MM.1S (cell line): ENCODE measurements at regions not wholly inside any gene's neighbourhood (a gene's known extent, or its start where the extent isn't known, plus 50 kb on each side); places are given as distances from the start of the nearest gene placed in this dataset.

Experiments used
- EZH2 ChIP-seq: fragments of 300-600 bp; sonication (generic); optimal IDR thresholded peaks from 2 replicates; pipeline ENCODE3; 2017; ENCODE audit warnings: low read depth, mild to moderate bottlenecking, antibody characterized with exemption, low read length, mixed read lengths
- TF ChIP-seq, protein P1 (sequence below): fragments of 300-600 bp; sonication (generic); IDR thresholded peaks from 2 replicates; pipeline ENCODE4 v1.5.1; 2016; ENCODE audit warnings: antibody characterized with exemption, low read length, mixed read lengths

DNA sequence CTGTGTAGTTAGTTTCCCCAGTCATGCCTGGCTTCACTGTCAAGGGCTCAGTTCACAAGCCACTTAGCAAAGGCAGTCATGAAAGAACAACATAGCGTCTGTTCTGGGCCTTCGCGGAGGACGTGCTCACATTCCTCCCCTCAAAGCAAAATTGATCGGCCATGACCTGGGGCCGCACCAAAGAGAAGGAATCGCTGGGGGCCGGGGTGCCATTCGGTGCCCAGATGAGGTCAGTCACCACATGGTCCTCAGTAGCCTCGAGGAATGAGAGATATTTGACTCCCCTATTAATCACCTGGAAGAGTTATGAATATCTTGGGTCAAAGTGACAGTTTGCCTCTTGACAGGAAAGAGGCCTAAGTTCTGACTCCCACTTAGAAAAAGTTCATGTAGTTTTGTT is 251.1 kb upstream of the JUN start:
- TF ChIP-seq, protein P1, sequence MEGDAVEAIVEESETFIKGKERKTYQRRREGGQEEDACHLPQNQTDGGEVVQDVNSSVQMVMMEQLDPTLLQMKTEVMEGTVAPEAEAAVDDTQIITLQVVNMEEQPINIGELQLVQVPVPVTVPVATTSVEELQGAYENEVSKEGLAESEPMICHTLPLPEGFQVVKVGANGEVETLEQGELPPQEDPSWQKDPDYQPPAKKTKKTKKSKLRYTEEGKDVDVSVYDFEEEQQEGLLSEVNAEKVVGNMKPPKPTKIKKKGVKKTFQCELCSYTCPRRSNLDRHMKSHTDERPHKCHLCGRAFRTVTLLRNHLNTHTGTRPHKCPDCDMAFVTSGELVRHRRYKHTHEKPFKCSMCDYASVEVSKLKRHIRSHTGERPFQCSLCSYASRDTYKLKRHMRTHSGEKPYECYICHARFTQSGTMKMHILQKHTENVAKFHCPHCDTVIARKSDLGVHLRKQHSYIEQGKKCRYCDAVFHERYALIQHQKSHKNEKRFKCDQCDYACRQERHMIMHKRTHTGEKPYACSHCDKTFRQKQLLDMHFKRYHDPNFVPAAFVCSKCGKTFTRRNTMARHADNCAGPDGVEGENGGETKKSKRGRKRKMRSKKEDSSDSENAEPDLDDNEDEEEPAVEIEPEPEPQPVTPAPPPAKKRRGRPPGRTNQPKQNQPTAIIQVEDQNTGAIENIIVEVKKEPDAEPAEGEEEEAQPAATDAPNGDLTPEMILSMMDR: no peak
- no peak for TF ChIP-seq EZH2
